ENCODE measurements at regions not wholly inside any gene's neighbourhood (a gene's known extent, or its start where the extent isn't known, plus 50 kb on each side); places are given as distances from the start of the nearest gene placed in this dataset.
"Not testable (repeated sequence)": the region's sequence is repeated elsewhere in the genome, so short reads cannot be mapped to it uniquely, and the experiment has no call there.

GRCh38 chr11:67758009-67758408 lies 83.6 kb upstream of the ALDH3B2 start:
- POLR2A ChIA-PET; intact Hi-C loops (cut with DNase I, micrococcal nuclease); CTCF ChIA-PET: not testable (repeated sequence)

DNA sequence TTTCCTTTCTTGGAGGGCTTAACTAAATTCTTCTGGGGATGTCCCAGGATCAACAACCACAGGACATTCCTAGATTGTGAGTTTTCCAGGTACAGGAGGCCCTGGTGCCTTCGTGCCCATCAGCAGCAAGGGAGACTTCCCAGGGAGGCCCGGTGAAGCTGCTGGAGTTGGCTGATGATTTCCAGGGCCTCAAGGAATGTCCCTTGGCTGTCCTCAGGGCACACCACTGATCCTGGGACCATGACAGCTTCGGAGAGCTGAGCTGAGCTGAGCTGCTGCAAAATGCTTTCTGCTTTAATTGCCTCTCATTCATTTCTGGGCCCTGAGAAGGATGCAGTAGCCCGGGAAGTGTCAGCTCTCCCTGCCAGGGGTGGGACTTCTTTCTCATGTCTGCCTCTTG lies 79.4 kb upstream of the ALDH3B2 start:
- H3K36me3 Mint-ChIP-seq (ENCODE audit: low read depth); H3K27ac Mint-ChIP-seq; H3K4me1 Mint-ChIP-seq; DNase-seq; intact Hi-C loops (cut with DNase I, micrococcal nuclease); H3K9me3 Mint-ChIP-seq (ENCODE audit: low read depth); ATAC-seq; CTCF ChIA-PET; H3K4me3 Mint-ChIP-seq; H3K27me3 Mint-ChIP-seq; POLR2A ChIA-PET: not testable (repeated sequence)

More at GRCh38 chr11:67758009-67758408, 83.6 kb upstream of the ALDH3B2 start:
- H3K4me1 Mint-ChIP-seq; H3K27me3 Mint-ChIP-seq; DNase-seq; H3K27ac Mint-ChIP-seq; ATAC-seq; H3K9me3 Mint-ChIP-seq (ENCODE audit: low read depth); H3K4me3 Mint-ChIP-seq; H3K36me3 Mint-ChIP-seq (ENCODE audit: low read depth): not testable (repeated sequence)

DNA sequence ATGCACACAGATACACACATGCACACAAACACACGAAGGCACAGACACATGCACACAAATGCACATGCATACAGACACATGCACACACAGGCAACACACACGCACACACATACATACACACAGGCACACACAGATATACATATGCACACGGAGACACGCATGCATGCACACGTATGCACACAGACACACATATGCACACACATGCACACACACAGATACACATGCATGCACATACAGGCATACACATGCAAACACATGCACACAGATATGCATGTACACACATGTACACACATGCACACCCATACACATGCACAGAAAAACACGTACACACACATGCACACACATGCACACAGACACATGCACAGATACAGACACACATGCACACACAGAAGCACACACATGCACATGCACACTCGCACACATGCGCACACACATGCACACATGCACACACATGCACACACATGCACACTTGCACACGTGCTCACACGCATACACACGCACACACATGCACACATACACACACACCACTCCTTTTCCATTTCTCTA lies 70.8 kb upstream of the ALDH3B2 start:
- peaks cover 2% of the 10 kb centered on the region for H3K27me3 Mint-ChIP-seq
- ChIA-PET POLR2A (no interaction called here), CTCF (no interaction called here)
- H3K9me3 Mint-ChIP-seq (ENCODE audit: low read depth): peaks cover 4% of the 10 kb centered on the region
- ATAC-seq: no peak
- intact Hi-C loops (cut with DNase I, micrococcal nuclease): no loop called here
- H3K27ac Mint-ChIP-seq: no peak overlapping the region
- no peak for DNase-seq
- H3K36me3 Mint-ChIP-seq (ENCODE audit: low read depth): no peaks in the 10 kb centered on the region
- H3K4me3 Mint-ChIP-seq: no peak overlapping the region
- no peaks in the 10 kb centered on the region for H3K4me1 Mint-ChIP-seq

- CTCF ChIA-PET, ATAC-seq: not testable (repeated sequence)
These were observed 69.8 kb upstream of the ALDH3B2 start for GRCh38 chr11:67744231-67744630.

GRCh38 chr11:67738231-67738630 lies 63.8 kb upstream of the ALDH3B2 start:
- DNase-seq; H3K27ac Mint-ChIP-seq; H3K27me3 Mint-ChIP-seq; H3K9me3 Mint-ChIP-seq (ENCODE audit: low read depth); H3K36me3 Mint-ChIP-seq (ENCODE audit: low read depth); H3K4me3 Mint-ChIP-seq; ATAC-seq; H3K4me1 Mint-ChIP-seq; intact Hi-C loops (cut with DNase I, micrococcal nuclease); CTCF ChIA-PET; POLR2A ChIA-PET: not testable (repeated sequence)

More at GRCh38 chr11:67744231-67744630, 69.8 kb upstream of the ALDH3B2 start:
- H3K27me3 Mint-ChIP-seq; H3K4me3 Mint-ChIP-seq; H3K36me3 Mint-ChIP-seq (ENCODE audit: low read depth); H3K4me1 Mint-ChIP-seq; POLR2A ChIA-PET; H3K9me3 Mint-ChIP-seq (ENCODE audit: low read depth); H3K27ac Mint-ChIP-seq; intact Hi-C loops (cut with DNase I, micrococcal nuclease); DNase-seq: not testable (repeated sequence)

DNA sequence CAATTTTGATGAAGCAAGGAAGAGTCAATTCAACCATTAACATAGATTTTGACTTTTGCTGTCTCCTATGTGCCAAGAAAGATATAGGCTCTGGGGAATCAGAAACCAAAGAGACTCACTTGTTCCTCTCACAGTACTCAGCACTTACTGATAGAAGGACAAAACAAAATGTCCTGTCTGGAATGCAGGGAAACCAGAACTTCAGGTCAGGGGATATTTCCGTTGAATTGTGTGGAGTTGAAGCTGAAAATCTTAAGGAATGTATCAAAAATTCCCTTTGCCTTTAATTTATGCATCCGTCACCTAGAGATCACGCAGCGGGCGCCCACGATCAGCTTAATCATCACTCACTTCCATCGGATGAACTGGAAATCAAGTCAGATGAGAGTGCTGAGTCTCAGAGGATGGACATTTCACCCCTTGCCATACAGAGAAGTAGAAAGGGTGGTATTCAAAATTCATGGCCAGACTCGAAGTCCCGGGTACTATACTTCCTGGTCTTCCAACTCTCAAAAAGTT lies 63.2 kb upstream of the ALDH3B2 start:
- intact Hi-C loops (cut with DNase I, micrococcal nuclease); H3K36me3 Mint-ChIP-seq (ENCODE audit: low read depth); DNase-seq; H3K27ac Mint-ChIP-seq; POLR2A ChIA-PET; H3K9me3 Mint-ChIP-seq (ENCODE audit: low read depth); H3K4me1 Mint-ChIP-seq; ATAC-seq; H3K4me3 Mint-ChIP-seq: not testable (repeated sequence)
- CTCF ChIA-PET: interaction anchor here (0.6 kb wide), 1 partner anchor 355 kb away, joined by 3 read pairs; no protein-coding TSS in a partner anchor
- peaks cover 14% of the 10 kb centered on the region for H3K27me3 Mint-ChIP-seq

- H3K9me3 Mint-ChIP-seq (ENCODE audit: low read depth): no peaks in the 10 kb centered on the region
- no peak overlapping the region for H3K4me3 Mint-ChIP-seq
- H3K27ac Mint-ChIP-seq: no peak overlapping the region
- peak; percentile 90 for ATAC-seq
- H3K36me3 Mint-ChIP-seq (ENCODE audit: low read depth): no peaks in the 10 kb centered on the region
- peak; percentile 72 for DNase-seq
- POLR2A ChIA-PET: no interaction called here
- CTCF ChIA-PET: no interaction called here
- H3K4me1 Mint-ChIP-seq: peaks cover 14% of the 10 kb centered on the region
- intact Hi-C loops (cut with DNase I, micrococcal nuclease): no loop called here
- H3K27me3 Mint-ChIP-seq: peaks cover 19% of the 10 kb centered on the region
These were observed 57.8 kb upstream of the ALDH3B2 start for GRCh38 chr11:67732045-67732787.

DNA sequence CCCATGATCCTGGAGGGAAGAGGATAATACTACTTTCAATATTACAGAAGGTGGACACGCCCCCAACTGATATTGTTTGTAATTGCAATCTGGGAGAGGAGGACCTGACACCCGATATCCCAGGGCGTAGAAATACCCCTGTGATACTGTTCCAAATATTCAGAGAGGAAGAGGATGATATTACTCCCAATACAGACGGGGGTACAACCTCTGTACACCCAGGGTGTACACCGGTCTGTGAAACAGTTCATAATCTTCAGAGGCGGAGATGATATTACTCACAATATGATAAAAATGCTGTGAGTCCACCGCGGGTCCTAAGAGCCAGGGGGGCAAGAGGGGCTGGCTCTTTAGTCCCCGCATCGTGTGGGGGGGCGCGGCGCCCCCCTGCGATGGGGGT lies 57.2 kb upstream of the ALDH3B2 start:
- CTCF ChIA-PET: no interaction called here
- Mint-ChIP-seq H3K36me3 (ENCODE audit: low read depth) (no peaks in the 10 kb centered on the region), H3K9me3 (ENCODE audit: low read depth) (no peaks in the 10 kb centered on the region), H3K27me3 (peaks cover 19% of the 10 kb centered on the region), H3K27ac (no peak overlapping the region), H3K4me1 (peaks cover 20% of the 10 kb centered on the region), H3K4me3 (peak overlapping the region; percentile 33)
- intact Hi-C loops (cut with DNase I, micrococcal nuclease): no loop called here
- DNase-seq (no peak), ATAC-seq (no peak)
- POLR2A ChIA-PET: no interaction called here

DNA sequence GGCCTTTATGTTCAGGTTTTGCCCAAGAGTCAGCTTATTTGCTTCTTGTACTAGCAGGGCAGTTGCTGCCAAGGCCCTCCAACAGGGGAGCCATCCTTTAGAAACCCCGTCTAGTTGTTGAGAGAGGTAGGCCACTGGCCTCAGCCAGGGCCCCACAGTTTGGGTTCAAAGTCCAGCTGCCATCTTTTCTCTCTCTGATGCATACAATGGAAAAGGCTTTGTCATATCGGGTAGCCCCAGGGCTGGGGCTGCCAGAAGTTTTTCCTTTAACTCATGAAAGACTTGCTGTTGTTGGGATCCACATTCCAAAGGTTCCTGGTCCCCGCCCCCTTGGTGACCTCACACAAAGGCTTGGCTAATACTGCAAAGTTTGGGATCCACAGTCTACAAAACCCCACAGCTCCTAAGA lies 53.7 kb upstream of the ALDH3B2 start:
- peaks cover 20% of the 10 kb centered on the region for H3K4me1 Mint-ChIP-seq
- H3K4me3 Mint-ChIP-seq; H3K27ac Mint-ChIP-seq; POLR2A ChIA-PET; ATAC-seq; DNase-seq; H3K9me3 Mint-ChIP-seq (ENCODE audit: low read depth); CTCF ChIA-PET; H3K36me3 Mint-ChIP-seq (ENCODE audit: low read depth): not testable (repeated sequence)
- peaks cover 13% of the 10 kb centered on the region for H3K27me3 Mint-ChIP-seq
- intact Hi-C loops (cut with DNase I, micrococcal nuclease): loop anchor here in 1 of 2 experiments (10.0 kb wide), 1 partner anchor 373 kb away; the partner anchor contains the start of gene POLD4

- H3K36me3 Mint-ChIP-seq (ENCODE audit: low read depth); H3K27me3 Mint-ChIP-seq; ATAC-seq; CTCF ChIA-PET; H3K4me3 Mint-ChIP-seq; H3K9me3 Mint-ChIP-seq (ENCODE audit: low read depth); POLR2A ChIA-PET: not testable (repeated sequence)
- peak; percentile 80 for DNase-seq
- intact Hi-C loops (cut with DNase I, micrococcal nuclease): loop anchor here in 1 of 2 experiments (2.0 to 10.0 kb wide), 2 partner anchors 65 to 373 kb away; partner anchors contain the start of gene POLD4
- Mint-ChIP-seq H3K4me1 (peaks cover 20% of the 10 kb centered on the region), H3K27ac (peak overlapping the region; percentile 33)
These were observed 52.9 kb upstream of the ALDH3B2 start for GRCh38 chr11:67727066-67728040.

Data from activated CD4-positive, alpha-beta T cell treated with anti-CD3 and anti-CD28 coated beads for 36 hours (primary cell).